ENCODE measurements at regions not wholly inside any gene's neighbourhood (a gene's known extent, or its start where the extent isn't known, plus 50 kb on each side); places are given as distances from the start of the nearest gene placed in this dataset.

DNA sequence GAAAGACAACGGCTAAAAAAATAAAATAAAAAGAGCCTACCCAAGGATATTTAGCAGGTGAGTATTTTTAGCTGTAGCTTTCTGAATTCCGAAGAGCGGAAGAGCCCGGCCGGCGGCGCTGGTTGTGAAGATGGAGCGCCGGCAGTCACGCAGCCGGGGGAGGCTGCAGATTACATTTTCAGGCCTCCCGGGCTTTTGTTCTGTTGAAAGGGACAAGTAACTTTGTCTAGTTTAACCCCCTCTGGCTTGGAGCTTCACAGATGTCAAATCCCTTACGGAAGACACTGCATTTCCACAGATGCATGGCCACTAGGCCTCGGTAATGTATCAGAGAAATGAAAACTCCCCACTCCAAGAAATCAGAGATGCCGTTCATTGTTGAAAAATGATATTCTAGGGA lies 497.6 kb upstream of the MKI67 start:
- Histone ChIP-seq H3K4me1 (ENCODE audit: control insufficient read depth in 2 of 2, insufficient read depth in 2 of 2, low read length in 1 of 2) (no peaks in the 10 kb centered on the region), H3K27me3 (ENCODE audit: control insufficient read depth in 1 of 2, insufficient read depth in 2 of 2, low read length in 2 of 2) (no peaks in the 10 kb centered on the region), H3K4me3 (ENCODE audit: low read depth in 1 of 2, low read length in 2 of 2) (no peak overlapping the region), H3K36me3 (ENCODE audit: control insufficient read depth in 2 of 2, insufficient read depth in 2 of 2, low read length in 1 of 2) (no peaks in the 10 kb centered on the region), H3K27ac (ENCODE audit: low read depth in 2 of 2, low read length in 1 of 2) (no peak overlapping the region), H3K9me3 (ENCODE audit: control insufficient read depth in 2 of 2, insufficient read depth in 1 of 2, low read depth in 1 of 2, low read length in 1 of 2) (peaks cover 3 to 11% of the 10 kb centered on the region in 2 donors)
- 87% methylated on average over 15 of the region's 15 CpGs for WGBS, 2 donors

DNA sequence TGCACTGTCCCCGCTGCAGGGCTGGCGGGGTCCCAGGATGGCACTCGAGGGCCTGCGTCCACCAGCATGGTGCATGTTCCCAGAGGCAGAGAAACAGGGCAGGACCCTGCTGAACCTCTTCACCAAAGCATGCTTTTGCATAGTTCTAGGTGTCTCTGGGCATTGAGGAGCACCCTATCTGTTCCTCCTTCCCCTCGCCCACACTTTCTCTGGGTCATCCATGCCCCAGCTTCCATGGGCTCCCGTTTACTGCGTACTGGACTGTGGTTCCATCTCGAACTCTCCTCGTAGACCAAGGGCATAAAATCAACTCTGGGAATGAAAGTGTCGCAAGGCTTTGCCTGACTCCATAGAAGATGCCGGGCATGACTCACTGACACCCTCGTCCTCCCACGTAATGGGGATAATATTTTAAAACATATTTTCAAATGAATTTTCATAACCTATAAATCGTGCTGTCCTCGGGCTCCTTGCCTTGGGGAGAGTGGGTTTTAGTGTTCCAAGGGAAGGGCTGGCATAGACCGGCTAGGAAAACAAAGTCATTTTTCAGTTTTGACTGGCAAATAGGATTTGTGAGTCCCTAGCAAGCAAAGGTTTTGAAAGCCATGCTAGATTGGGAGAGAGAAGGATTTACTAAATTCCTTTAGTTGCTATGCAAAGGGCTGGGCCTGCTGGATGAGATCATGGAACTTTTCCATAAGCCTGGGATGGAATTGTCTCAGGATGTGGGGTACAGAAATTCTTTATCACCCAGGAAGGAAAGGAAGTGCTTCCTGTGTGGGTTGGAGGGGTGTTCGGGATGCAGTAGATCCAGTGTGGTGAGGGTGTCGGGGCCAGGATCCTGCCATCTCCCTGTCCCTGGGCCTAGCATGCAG lies 498.7 kb upstream of the MKI67 start:
- H3K36me3 ChIP-seq (ENCODE audit: control insufficient read depth in 2 of 2, insufficient read depth in 2 of 2, low read length in 1 of 2), result no peaks in the 10 kb centered on the region
- peaks cover 3 to 11% of the 10 kb centered on the region in 2 donors for H3K9me3 ChIP-seq (ENCODE audit: control insufficient read depth in 2 of 2, insufficient read depth in 1 of 2, low read depth in 1 of 2, low read length in 1 of 2)
- no peak overlapping the region for H3K27ac ChIP-seq (ENCODE audit: low read depth in 2 of 2, low read length in 1 of 2)
- no peaks in the 10 kb centered on the region for H3K27me3 ChIP-seq (ENCODE audit: control insufficient read depth in 1 of 2, insufficient read depth in 2 of 2, low read length in 2 of 2)
- 85 to 88% methylated on average over 18 of the region's 18 CpGs for WGBS, 2 donors
- no peak overlapping the region for H3K4me3 ChIP-seq (ENCODE audit: low read depth in 1 of 2, low read length in 2 of 2)
- no peaks in the 10 kb centered on the region for H3K4me1 ChIP-seq (ENCODE audit: control insufficient read depth in 2 of 2, insufficient read depth in 2 of 2, low read length in 1 of 2)

DNA sequence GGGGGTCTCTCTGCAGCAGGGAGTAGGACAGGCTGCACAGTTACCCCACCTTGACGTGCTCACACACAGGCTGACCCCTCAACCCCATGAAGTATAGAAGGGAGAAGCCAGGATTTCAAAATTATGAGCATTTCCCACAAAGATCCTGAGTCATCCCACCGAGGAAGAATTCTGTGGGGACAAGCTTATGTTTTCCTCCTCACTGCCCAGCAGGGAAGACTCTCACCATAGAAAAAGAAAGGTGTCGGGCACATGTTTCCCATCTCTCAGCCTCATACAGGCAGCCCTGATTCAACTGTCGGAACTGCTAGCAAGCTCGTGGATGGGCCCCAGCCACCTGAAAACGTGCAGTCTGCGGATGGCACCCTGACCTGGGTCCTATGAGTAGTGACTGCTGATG lies 499.7 kb upstream of the MKI67 start:
- Histone ChIP-seq H3K27ac (ENCODE audit: low read depth in 2 of 2, low read length in 1 of 2) (no peak overlapping the region), H3K4me1 (ENCODE audit: control insufficient read depth in 2 of 2, insufficient read depth in 2 of 2, low read length in 1 of 2) (no peaks in the 10 kb centered on the region), H3K4me3 (ENCODE audit: low read depth in 1 of 2, low read length in 2 of 2) (no peak overlapping the region), H3K9me3 (ENCODE audit: control insufficient read depth in 2 of 2, insufficient read depth in 1 of 2, low read depth in 1 of 2, low read length in 1 of 2) (peaks cover 3 to 9% of the 10 kb centered on the region in 2 donors), H3K27me3 (ENCODE audit: control insufficient read depth in 1 of 2, insufficient read depth in 2 of 2, low read length in 2 of 2) (no peaks in the 10 kb centered on the region), H3K36me3 (ENCODE audit: control insufficient read depth in 2 of 2, insufficient read depth in 2 of 2, low read length in 1 of 2) (no peaks in the 10 kb centered on the region)
- WGBS, 2 donors, result 83% methylated on average over 7 of the region's 7 CpGs

DNA sequence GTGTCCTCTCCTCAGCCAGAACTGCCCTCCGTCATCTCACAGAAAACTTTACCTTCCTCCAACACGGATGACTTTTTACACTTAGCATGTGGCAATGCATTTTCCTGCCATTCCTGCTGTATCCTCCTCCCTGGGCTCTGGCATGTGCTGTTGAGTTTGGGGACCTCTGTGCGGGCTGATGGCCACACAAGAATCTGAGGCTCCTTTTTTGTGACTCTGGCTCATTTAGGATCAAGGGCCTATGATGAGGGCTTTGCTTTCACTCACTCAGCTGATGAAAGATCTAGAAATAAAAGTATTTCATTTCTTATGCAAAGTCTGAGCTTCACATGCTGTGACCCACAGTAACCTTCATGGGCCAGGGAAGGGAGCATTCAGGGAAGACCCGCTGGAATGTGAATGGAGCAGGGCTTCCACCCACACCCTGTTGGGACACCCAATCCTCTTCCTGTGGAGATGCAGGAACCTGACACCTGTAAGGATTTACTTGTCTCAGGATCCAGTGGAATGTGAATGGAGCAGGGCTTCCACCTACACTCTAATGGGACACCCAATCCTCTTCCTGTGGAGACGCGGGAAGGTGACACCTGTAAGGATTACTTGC lies 500.3 kb upstream of the MKI67 start:
- Histone ChIP-seq H3K27me3 (ENCODE audit: control insufficient read depth in 1 of 2, insufficient read depth in 2 of 2, low read length in 2 of 2) (no peaks in the 10 kb centered on the region), H3K4me3 (ENCODE audit: low read depth in 1 of 2, low read length in 2 of 2) (no peak overlapping the region), H3K36me3 (ENCODE audit: control insufficient read depth in 2 of 2, insufficient read depth in 2 of 2, low read length in 1 of 2) (no peaks in the 10 kb centered on the region), H3K27ac (ENCODE audit: low read depth in 2 of 2, low read length in 1 of 2) (no peak overlapping the region), H3K9me3 (ENCODE audit: control insufficient read depth in 2 of 2, insufficient read depth in 1 of 2, low read depth in 1 of 2, low read length in 1 of 2) (peaks cover 3 to 9% of the 10 kb centered on the region in 2 donors), H3K4me1 (ENCODE audit: control insufficient read depth in 2 of 2, insufficient read depth in 2 of 2, low read length in 1 of 2) (no peaks in the 10 kb centered on the region)
- 86 to 88% methylated on average over 6 of the region's 6 CpGs for WGBS, 2 donors

DNA sequence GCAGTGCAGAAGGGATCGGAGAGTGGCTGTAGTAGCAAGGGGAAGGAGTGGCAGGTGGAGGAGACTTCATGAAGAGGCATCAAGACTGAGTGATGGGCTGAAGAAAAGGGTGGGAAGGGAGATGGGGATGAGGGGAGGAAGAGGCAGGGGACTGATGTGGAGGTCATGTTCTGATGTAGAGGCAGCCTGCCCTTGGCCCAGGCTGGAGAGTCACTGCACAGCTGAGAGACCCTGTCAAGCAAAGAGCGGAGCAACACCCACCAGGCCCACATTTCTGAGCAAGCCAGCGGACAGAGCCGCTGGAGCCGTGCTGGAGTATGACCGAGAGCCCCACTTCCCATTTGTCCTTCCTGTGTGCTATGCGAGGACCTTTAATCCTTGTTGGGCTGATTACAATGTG lies 501.6 kb upstream of the MKI67 start:
- Histone ChIP-seq H3K27me3 (ENCODE audit: control insufficient read depth in 1 of 2, insufficient read depth in 2 of 2, low read length in 2 of 2) (no peaks in the 10 kb centered on the region), H3K9me3 (ENCODE audit: control insufficient read depth in 2 of 2, insufficient read depth in 1 of 2, low read depth in 1 of 2, low read length in 1 of 2) (peaks cover 0 to 11% of the 10 kb centered on the region in 2 donors), H3K4me1 (ENCODE audit: control insufficient read depth in 2 of 2, insufficient read depth in 2 of 2, low read length in 1 of 2) (no peaks in the 10 kb centered on the region), H3K4me3 (ENCODE audit: low read depth in 1 of 2, low read length in 2 of 2) (no peak overlapping the region), H3K36me3 (ENCODE audit: control insufficient read depth in 2 of 2, insufficient read depth in 2 of 2, low read length in 1 of 2) (no peaks in the 10 kb centered on the region), H3K27ac (ENCODE audit: low read depth in 2 of 2, low read length in 1 of 2) (no peak overlapping the region)
- WGBS, 2 donors, result 90 to 93% methylated on average over 7 of the region's 7 CpGs

DNA sequence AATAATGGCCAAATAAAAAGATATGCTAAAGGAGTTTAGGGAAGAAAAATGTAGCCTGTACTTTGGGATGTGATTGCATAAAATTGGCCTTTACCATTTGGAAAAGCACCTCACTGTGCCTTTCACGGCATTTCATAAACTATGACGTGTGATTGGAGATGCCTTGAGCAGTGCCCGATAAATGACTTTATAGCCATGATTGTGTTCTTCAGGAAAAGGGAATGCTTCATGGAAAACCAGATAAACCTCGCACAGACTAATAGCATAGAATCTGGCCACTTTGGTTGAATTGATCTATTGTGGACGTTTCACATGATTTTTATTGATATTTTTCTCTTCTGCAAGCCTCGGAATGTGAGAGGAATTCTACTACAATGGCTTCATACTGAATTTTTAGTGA lies 502.0 kb upstream of the MKI67 start:
- WGBS, 2 donors, result 82% methylated on average over 6 of the region's 6 CpGs
- H3K4me1 ChIP-seq (ENCODE audit: control insufficient read depth in 2 of 2, insufficient read depth in 2 of 2, low read length in 1 of 2), result no peaks in the 10 kb centered on the region
- no peak overlapping the region for H3K4me3 ChIP-seq (ENCODE audit: low read depth in 1 of 2, low read length in 2 of 2)
- H3K27ac ChIP-seq (ENCODE audit: low read depth in 2 of 2, low read length in 1 of 2), result no peak overlapping the region
- H3K36me3 ChIP-seq (ENCODE audit: control insufficient read depth in 2 of 2, insufficient read depth in 2 of 2, low read length in 1 of 2), result no peaks in the 10 kb centered on the region
- peaks cover 0 to 9% of the 10 kb centered on the region in 2 donors for H3K9me3 ChIP-seq (ENCODE audit: control insufficient read depth in 2 of 2, insufficient read depth in 1 of 2, low read depth in 1 of 2, low read length in 1 of 2)
- no peaks in the 10 kb centered on the region for H3K27me3 ChIP-seq (ENCODE audit: control insufficient read depth in 1 of 2, insufficient read depth in 2 of 2, low read length in 2 of 2)

DNA sequence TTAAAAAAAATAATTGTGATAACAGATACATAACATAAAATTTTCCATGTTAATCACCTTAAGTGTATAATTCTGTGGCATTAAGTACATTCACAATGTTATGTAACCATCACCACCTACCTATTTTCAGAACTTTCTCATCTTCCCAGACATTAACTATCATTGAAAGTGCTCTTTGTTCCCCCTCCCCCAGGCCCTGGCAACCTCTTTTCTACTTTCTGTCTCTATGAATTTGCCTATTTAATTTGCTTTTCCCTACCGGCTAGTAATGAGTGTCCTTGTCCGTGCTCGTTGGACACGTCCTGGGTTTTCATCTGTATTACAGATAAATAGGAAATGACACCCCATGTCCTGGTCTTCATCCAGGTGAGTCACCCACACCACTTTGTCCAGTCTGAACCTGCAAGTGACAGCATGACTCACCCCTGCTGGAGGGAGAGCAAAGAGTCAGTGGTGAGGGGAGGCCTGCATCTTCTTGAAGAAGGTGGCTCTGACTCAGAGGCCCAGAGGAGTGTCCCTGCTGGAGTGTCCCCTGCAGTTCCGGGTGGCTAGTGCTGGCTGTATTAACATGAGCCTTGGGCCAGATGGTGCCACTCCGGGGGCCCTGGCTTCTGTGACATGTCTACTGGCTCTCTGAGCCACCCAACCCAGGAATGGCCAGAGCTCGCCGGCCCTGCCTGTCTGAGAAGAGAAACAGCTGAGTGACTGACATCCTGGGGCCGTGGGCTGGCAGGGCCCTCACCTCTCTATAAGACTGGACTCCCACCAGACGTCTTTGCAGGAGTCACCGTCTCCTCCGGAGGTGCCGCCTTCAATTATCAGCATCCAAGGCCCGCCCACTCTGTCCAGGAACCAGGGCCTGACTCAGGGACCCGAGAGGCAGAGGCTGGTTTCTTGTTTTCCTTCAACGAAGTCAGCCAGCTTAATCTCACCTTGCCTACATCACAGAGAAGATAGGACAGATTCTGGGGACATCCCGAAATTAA lies 503.2 kb upstream of the MKI67 start:
- Histone ChIP-seq H3K36me3 (ENCODE audit: control insufficient read depth in 2 of 2, insufficient read depth in 2 of 2, low read length in 1 of 2) (no peaks in the 10 kb centered on the region), H3K9me3 (ENCODE audit: control insufficient read depth in 2 of 2, insufficient read depth in 1 of 2, low read depth in 1 of 2, low read length in 1 of 2) (peaks cover 0 to 9% of the 10 kb centered on the region in 2 donors), H3K27me3 (ENCODE audit: control insufficient read depth in 1 of 2, insufficient read depth in 2 of 2, low read length in 2 of 2) (no peaks in the 10 kb centered on the region), H3K27ac (ENCODE audit: low read depth in 2 of 2, low read length in 1 of 2) (no peak overlapping the region), H3K4me1 (ENCODE audit: control insufficient read depth in 2 of 2, insufficient read depth in 2 of 2, low read length in 1 of 2) (no peaks in the 10 kb centered on the region), H3K4me3 (ENCODE audit: low read depth in 1 of 2, low read length in 2 of 2) (no peak overlapping the region)
- WGBS, 2 donors, result 74 to 80% methylated on average over 17 of the region's 17 CpGs

DNA sequence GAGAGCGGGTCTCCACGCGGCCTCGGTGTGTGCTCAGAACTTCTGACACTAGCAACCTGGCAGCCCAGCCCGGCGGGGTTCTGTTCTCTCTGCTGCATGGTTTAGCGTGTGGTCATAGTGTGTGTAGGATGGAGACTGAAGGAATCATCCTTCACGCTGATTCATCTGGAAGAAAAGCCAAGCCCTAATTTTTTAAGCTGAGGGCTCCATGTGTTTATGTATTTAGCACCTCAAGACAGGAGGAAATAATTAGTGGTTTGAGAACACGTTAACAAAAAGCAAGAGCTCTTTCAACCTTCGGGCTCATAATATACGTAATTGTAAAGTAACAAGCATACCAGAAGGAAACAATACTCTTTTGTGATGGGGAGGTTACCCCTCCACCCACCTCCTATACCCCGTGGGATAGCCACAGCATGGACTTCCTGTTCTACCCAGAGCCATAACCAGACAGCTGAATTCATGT lies 504.6 kb upstream of the MKI67 start:
- H3K27ac ChIP-seq (ENCODE audit: low read depth in 2 of 2, low read length in 1 of 2), result no peak overlapping the region
- H3K4me1 ChIP-seq (ENCODE audit: control insufficient read depth in 2 of 2, insufficient read depth in 2 of 2, low read length in 1 of 2), result no peaks in the 10 kb centered on the region
- H3K4me3 ChIP-seq (ENCODE audit: low read depth in 1 of 2, low read length in 2 of 2), result no peak overlapping the region
- WGBS, 2 donors, result 73 to 74% methylated on average over 12 of the region's 12 CpGs
- H3K9me3 ChIP-seq (ENCODE audit: control insufficient read depth in 2 of 2, insufficient read depth in 1 of 2, low read depth in 1 of 2, low read length in 1 of 2), result peaks cover 0 to 7% of the 10 kb centered on the region in 2 donors
- no peaks in the 10 kb centered on the region for H3K36me3 ChIP-seq (ENCODE audit: control insufficient read depth in 2 of 2, insufficient read depth in 2 of 2, low read length in 1 of 2)
- no peaks in the 10 kb centered on the region for H3K27me3 ChIP-seq (ENCODE audit: control insufficient read depth in 1 of 2, insufficient read depth in 2 of 2, low read length in 2 of 2)

DNA sequence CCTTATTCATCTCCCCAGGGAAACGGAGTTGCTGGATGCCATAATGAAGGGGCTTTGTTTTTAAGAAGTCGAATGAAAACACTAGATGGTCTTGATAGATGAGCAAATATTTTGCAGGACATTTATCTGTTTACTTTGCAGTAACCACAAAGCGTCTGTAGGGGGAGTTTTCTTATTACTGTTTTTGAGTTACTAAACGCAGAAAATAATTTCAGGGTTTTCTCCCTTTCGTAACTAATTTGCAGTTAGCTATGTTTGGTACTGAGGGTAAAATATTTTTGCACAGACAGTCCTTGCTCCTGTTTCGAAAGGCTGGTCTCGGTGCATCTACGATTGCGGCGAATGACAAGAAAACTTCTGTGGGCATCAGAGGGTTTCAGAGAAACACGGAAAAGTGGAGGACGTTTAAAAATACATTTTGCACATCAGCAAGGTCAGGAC lies 505.6 kb upstream of the MKI67 start:
- no peak overlapping the region for H3K4me3 ChIP-seq (ENCODE audit: low read depth in 1 of 2, low read length in 2 of 2)
- peaks cover 0 to 7% of the 10 kb centered on the region in 2 donors for H3K9me3 ChIP-seq (ENCODE audit: control insufficient read depth in 2 of 2, insufficient read depth in 1 of 2, low read depth in 1 of 2, low read length in 1 of 2)
- H3K27ac ChIP-seq (ENCODE audit: low read depth in 2 of 2, low read length in 1 of 2), result no peak overlapping the region
- no peaks in the 10 kb centered on the region for H3K4me1 ChIP-seq (ENCODE audit: control insufficient read depth in 2 of 2, insufficient read depth in 2 of 2, low read length in 1 of 2)
- H3K36me3 ChIP-seq (ENCODE audit: control insufficient read depth in 2 of 2, insufficient read depth in 2 of 2, low read length in 1 of 2), result no peaks in the 10 kb centered on the region
- no peaks in the 10 kb centered on the region for H3K27me3 ChIP-seq (ENCODE audit: control insufficient read depth in 1 of 2, insufficient read depth in 2 of 2, low read length in 2 of 2)
- WGBS, 2 donors, result 53 to 62% methylated on average over 12 of the region's 12 CpGs
